ENCODE measurements at regions not wholly inside any gene's neighbourhood (a gene's known extent, or its start where the extent isn't known, plus 50 kb on each side); places are given as distances from the start of the nearest gene placed in this dataset.

DNA sequence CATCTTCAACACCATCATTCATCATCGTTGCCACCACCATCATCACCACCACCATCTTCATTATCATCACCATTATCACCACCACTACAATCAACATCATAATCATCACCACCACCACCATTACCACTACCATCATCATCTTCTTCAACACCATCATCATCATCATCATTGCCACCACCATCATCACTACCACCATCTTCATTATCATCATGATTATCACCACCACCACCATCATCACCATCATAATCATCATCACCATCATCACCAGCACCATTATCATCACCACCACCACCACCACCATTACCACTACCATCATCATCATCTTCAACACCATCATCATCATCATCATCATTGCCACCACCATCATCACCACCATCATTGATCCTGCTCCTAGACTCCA, 112.7 kb downstream of the OAT start (continued):
- TF ChIP-seq, protein P1, sequence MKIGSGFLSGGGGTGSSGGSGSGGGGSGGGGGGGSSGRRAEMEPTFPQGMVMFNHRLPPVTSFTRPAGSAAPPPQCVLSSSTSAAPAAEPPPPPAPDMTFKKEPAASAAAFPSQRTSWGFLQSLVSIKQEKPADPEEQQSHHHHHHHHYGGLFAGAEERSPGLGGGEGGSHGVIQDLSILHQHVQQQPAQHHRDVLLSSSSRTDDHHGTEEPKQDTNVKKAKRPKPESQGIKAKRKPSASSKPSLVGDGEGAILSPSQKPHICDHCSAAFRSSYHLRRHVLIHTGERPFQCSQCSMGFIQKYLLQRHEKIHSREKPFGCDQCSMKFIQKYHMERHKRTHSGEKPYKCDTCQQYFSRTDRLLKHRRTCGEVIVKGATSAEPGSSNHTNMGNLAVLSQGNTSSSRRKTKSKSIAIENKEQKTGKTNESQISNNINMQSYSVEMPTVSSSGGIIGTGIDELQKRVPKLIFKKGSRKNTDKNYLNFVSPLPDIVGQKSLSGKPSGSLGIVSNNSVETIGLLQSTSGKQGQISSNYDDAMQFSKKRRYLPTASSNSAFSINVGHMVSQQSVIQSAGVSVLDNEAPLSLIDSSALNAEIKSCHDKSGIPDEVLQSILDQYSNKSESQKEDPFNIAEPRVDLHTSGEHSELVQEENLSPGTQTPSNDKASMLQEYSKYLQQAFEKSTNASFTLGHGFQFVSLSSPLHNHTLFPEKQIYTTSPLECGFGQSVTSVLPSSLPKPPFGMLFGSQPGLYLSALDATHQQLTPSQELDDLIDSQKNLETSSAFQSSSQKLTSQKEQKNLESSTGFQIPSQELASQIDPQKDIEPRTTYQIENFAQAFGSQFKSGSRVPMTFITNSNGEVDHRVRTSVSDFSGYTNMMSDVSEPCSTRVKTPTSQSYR (CRISPR knock-in tag; IDR thresholded peaks at IDR 0.05) = no peak
- TF ChIP-seq, protein P2, sequence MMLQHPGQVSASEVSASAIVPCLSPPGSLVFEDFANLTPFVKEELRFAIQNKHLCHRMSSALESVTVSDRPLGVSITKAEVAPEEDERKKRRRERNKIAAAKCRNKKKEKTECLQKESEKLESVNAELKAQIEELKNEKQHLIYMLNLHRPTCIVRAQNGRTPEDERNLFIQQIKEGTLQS (CRISPR knock-in tag; conservative IDR thresholded peaks at IDR 0.05) = no peak

DNA sequence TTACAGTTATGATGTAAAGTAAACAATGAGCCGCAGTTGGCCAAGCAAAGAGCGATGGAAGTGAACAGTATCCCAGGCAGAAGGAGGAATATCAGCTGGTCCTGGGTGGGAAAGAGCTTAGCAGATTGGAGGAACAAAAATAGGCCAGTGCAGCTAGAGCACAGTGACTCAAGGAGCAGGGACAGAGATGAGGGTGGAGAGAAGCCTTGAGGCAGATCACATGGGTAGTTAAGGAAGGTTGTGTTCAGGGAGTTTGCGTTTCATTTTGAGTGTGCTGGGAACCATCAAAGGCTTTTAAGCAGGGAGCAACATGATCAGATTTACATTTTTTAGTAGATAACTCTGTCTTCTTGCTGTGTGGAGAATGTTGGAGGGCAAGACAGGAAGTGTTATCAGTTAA, 113.6 kb downstream of the OAT start:
- CTCF ChIA-PET = no interaction called here
- no peak for ATAC-seq

More for the DNA sequence above, 113.6 kb downstream of the OAT start:
- Mint-ChIP-seq H3K27ac (no peak overlapping the region), H3K9me3 (peaks cover 25% of the 10 kb centered on the region), H3K4me1 (no peaks in the 10 kb centered on the region), H3K36me3 (peaks cover 14% of the 10 kb centered on the region), H3K27me3 (ENCODE audit: low read depth) (peaks cover 9% of the 10 kb centered on the region), H3K4me3 (no peak overlapping the region)
- TF ChIP-seq NFE2L1 (CRISPR knock-in tag; IDR thresholded peaks at IDR 0.05) (no peak), GRHL2 (CRISPR knock-in tag; IDR thresholded peaks at IDR 0.05; ENCODE audit: insufficient replicate concordance, severe bottlenecking) (no peak), CREM (CRISPR knock-in tag; IDR thresholded peaks at IDR 0.05) (no peak), SOX15 (CRISPR knock-in tag; IDR thresholded peaks at IDR 0.05) (no peak), ZNF416 (CRISPR knock-in tag; IDR thresholded peaks at IDR 0.05) (no peak), NR1H2 (CRISPR knock-in tag; IDR thresholded peaks at IDR 0.05) (no peak), ZNF396 (CRISPR knock-in tag; IDR thresholded peaks at IDR 0.05; ENCODE audit: borderline replicate concordance) (no peak), FOXJ3 (CRISPR knock-in tag; IDR thresholded peaks at IDR 0.05; ENCODE audit: borderline replicate concordance) (no peak)
- TF ChIP-seq, protein P3, sequence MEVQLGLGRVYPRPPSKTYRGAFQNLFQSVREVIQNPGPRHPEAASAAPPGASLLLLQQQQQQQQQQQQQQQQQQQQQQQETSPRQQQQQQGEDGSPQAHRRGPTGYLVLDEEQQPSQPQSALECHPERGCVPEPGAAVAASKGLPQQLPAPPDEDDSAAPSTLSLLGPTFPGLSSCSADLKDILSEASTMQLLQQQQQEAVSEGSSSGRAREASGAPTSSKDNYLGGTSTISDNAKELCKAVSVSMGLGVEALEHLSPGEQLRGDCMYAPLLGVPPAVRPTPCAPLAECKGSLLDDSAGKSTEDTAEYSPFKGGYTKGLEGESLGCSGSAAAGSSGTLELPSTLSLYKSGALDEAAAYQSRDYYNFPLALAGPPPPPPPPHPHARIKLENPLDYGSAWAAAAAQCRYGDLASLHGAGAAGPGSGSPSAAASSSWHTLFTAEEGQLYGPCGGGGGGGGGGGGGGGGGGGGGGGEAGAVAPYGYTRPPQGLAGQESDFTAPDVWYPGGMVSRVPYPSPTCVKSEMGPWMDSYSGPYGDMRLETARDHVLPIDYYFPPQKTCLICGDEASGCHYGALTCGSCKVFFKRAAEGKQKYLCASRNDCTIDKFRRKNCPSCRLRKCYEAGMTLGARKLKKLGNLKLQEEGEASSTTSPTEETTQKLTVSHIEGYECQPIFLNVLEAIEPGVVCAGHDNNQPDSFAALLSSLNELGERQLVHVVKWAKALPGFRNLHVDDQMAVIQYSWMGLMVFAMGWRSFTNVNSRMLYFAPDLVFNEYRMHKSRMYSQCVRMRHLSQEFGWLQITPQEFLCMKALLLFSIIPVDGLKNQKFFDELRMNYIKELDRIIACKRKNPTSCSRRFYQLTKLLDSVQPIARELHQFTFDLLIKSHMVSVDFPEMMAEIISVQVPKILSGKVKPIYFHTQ (CRISPR knock-in tag; IDR thresholded peaks at IDR 0.05) = no peak
- TF ChIP-seq, protein P4, sequence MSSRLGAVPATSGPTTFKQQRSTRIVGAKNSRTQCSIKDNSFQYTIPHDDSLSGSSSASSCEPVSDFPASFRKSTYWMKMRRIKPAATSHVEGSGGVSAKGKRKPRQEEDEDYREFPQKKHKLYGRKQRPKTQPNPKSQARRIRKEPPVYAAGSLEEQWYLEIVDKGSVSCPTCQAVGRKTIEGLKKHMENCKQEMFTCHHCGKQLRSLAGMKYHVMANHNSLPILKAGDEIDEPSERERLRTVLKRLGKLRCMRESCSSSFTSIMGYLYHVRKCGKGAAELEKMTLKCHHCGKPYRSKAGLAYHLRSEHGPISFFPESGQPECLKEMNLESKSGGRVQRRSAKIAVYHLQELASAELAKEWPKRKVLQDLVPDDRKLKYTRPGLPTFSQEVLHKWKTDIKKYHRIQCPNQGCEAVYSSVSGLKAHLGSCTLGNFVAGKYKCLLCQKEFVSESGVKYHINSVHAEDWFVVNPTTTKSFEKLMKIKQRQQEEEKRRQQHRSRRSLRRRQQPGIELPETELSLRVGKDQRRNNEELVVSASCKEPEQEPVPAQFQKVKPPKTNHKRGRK (CRISPR knock-in tag; IDR thresholded peaks at IDR 0.05; ENCODE audit: borderline replicate concordance) = no peak
- TF ChIP-seq, protein P5, sequence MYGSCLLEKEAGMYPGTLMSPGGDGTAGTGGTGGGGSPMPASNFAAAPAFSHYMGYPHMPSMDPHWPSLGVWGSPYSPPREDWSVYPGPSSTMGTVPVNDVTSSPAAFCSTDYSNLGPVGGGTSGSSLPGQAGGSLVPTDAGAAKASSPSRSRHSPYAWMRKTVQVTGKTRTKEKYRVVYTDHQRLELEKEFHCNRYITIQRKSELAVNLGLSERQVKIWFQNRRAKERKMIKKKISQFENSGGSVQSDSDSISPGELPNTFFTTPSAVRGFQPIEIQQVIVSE (CRISPR knock-in tag; IDR thresholded peaks at IDR 0.05; ENCODE audit: borderline replicate concordance) = no peak
- TF ChIP-seq, protein P6, sequence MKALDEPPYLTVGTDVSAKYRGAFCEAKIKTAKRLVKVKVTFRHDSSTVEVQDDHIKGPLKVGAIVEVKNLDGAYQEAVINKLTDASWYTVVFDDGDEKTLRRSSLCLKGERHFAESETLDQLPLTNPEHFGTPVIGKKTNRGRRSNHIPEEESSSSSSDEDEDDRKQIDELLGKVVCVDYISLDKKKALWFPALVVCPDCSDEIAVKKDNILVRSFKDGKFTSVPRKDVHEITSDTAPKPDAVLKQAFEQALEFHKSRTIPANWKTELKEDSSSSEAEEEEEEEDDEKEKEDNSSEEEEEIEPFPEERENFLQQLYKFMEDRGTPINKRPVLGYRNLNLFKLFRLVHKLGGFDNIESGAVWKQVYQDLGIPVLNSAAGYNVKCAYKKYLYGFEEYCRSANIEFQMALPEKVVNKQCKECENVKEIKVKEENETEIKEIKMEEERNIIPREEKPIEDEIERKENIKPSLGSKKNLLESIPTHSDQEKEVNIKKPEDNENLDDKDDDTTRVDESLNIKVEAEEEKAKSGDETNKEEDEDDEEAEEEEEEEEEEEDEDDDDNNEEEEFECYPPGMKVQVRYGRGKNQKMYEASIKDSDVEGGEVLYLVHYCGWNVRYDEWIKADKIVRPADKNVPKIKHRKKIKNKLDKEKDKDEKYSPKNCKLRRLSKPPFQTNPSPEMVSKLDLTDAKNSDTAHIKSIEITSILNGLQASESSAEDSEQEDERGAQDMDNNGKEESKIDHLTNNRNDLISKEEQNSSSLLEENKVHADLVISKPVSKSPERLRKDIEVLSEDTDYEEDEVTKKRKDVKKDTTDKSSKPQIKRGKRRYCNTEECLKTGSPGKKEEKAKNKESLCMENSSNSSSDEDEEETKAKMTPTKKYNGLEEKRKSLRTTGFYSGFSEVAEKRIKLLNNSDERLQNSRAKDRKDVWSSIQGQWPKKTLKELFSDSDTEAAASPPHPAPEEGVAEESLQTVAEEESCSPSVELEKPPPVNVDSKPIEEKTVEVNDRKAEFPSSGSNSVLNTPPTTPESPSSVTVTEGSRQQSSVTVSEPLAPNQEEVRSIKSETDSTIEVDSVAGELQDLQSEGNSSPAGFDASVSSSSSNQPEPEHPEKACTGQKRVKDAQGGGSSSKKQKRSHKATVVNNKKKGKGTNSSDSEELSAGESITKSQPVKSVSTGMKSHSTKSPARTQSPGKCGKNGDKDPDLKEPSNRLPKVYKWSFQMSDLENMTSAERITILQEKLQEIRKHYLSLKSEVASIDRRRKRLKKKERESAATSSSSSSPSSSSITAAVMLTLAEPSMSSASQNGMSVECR (CRISPR knock-in tag; IDR thresholded peaks at IDR 0.05; ENCODE audit: borderline replicate concordance) = no peak
- TF ChIP-seq, protein P7, sequence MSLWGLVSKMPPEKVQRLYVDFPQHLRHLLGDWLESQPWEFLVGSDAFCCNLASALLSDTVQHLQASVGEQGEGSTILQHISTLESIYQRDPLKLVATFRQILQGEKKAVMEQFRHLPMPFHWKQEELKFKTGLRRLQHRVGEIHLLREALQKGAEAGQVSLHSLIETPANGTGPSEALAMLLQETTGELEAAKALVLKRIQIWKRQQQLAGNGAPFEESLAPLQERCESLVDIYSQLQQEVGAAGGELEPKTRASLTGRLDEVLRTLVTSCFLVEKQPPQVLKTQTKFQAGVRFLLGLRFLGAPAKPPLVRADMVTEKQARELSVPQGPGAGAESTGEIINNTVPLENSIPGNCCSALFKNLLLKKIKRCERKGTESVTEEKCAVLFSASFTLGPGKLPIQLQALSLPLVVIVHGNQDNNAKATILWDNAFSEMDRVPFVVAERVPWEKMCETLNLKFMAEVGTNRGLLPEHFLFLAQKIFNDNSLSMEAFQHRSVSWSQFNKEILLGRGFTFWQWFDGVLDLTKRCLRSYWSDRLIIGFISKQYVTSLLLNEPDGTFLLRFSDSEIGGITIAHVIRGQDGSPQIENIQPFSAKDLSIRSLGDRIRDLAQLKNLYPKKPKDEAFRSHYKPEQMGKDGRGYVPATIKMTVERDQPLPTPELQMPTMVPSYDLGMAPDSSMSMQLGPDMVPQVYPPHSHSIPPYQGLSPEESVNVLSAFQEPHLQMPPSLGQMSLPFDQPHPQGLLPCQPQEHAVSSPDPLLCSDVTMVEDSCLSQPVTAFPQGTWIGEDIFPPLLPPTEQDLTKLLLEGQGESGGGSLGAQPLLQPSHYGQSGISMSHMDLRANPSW (CRISPR knock-in tag; conservative IDR thresholded peaks at IDR 0.05; ENCODE audit: low read depth) = no peak
- TF ChIP-seq, protein P8, sequence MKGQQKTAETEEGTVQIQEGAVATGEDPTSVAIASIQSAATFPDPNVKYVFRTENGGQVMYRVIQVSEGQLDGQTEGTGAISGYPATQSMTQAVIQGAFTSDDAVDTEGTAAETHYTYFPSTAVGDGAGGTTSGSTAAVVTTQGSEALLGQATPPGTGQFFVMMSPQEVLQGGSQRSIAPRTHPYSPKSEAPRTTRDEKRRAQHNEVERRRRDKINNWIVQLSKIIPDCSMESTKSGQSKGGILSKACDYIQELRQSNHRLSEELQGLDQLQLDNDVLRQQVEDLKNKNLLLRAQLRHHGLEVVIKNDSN (CRISPR knock-in tag; IDR thresholded peaks at IDR 0.05) = no peak
- TF ChIP-seq, protein P9, sequence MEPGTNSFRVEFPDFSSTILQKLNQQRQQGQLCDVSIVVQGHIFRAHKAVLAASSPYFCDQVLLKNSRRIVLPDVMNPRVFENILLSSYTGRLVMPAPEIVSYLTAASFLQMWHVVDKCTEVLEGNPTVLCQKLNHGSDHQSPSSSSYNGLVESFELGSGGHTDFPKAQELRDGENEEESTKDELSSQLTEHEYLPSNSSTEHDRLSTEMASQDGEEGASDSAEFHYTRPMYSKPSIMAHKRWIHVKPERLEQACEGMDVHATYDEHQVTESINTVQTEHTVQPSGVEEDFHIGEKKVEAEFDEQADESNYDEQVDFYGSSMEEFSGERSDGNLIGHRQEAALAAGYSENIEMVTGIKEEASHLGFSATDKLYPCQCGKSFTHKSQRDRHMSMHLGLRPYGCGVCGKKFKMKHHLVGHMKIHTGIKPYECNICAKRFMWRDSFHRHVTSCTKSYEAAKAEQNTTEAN (CRISPR knock-in tag; IDR thresholded peaks at IDR 0.05) = no peak
- POLR2A ChIA-PET = no interaction called here
- DNase-seq (ENCODE audit: low spot score) = no peak

All from WTC11 (cell line).